ENCODE measurements at regions not wholly inside any gene's neighbourhood (a gene's known extent, or its start where the extent isn't known, plus 50 kb on each side); places are given as distances from the start of the nearest gene placed in this dataset.
"Not testable (repeated sequence)": the region's sequence is repeated elsewhere in the genome, so short reads cannot be mapped to it uniquely, and the experiment has no call there.

DNA sequence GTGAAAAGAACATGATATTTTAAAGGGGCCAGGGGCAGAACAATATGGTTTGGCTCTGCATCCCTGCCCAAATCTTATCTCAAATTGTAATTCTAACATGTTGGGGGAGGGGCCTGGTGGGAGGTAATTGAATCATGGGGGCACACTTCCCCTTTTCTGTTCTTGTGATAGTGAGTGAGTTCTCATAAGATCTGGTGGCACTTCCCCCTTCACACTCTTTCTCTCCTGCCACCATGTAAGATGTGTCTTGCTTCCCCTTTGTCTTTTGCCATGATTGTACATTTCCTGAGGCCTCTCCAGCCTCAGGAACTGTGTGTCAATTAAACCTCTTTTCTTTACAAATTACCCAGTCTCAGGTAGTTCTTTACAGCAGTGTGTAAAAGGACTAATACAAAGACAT is 177.1 kb upstream of the ZNF322 start:
- H3K9me1 ChIP-seq (ENCODE audit: control insufficient read depth, extremely low read depth, insufficient read depth, low read length); H3K4me1 ChIP-seq (ENCODE audit: control insufficient read depth, extremely low read depth, insufficient read depth, low read length); H3K27ac ChIP-seq (ENCODE audit: control insufficient read depth, insufficient read depth, low read length); FAIRE-seq; DNase-seq (ENCODE audit: low read depth, low spot score); H2AFZ ChIP-seq (ENCODE audit: control insufficient read depth, low read length); H4K20me1 ChIP-seq (ENCODE audit: control insufficient read depth, extremely low read depth, insufficient read depth, low read length); dilution Hi-C loops (cut with MboI; ENCODE audit: extremely low pct_ligation_motif_present, low sequenced_read_pairs); H3K79me2 ChIP-seq (ENCODE audit: control insufficient read depth, insufficient read depth, low read length); H3K9me3 ChIP-seq (ENCODE audit: control insufficient read depth, low read depth, low read length); H3K4me2 ChIP-seq (ENCODE audit: control insufficient read depth, extremely low read depth, insufficient read depth, low read depth, low read length); H3K9ac ChIP-seq (ENCODE audit: control insufficient read depth, extremely low read depth, insufficient read depth, low read length); H3K4me3 ChIP-seq (ENCODE audit: control insufficient read depth in 2 of 3, extremely low read depth in 1 of 3, insufficient read depth in 2 of 3, low read depth in 1 of 3, low read length in 3 of 3); H3K36me3 ChIP-seq (ENCODE audit: control insufficient read depth in 2 of 2, extremely low read depth in 1 of 2, insufficient read depth in 2 of 2, low read length in 2 of 2); H3K27me3 ChIP-seq (ENCODE audit: control insufficient read depth, extremely low read depth, insufficient read depth, low read length): not testable (repeated sequence)

- H3K4me2 ChIP-seq (ENCODE audit: control insufficient read depth, extremely low read depth, insufficient read depth, low read depth, low read length); H3K36me3 ChIP-seq (ENCODE audit: control insufficient read depth in 2 of 2, extremely low read depth in 1 of 2, insufficient read depth in 2 of 2, low read length in 2 of 2); H3K27ac ChIP-seq (ENCODE audit: control insufficient read depth, insufficient read depth, low read length); H3K4me1 ChIP-seq (ENCODE audit: control insufficient read depth, extremely low read depth, insufficient read depth, low read length); H3K9me1 ChIP-seq (ENCODE audit: control insufficient read depth, extremely low read depth, insufficient read depth, low read length); H3K79me2 ChIP-seq (ENCODE audit: control insufficient read depth, insufficient read depth, low read length); H3K27me3 ChIP-seq (ENCODE audit: control insufficient read depth, extremely low read depth, insufficient read depth, low read length); FAIRE-seq; DNase-seq (ENCODE audit: low read depth, low spot score); H3K9ac ChIP-seq (ENCODE audit: control insufficient read depth, extremely low read depth, insufficient read depth, low read length); dilution Hi-C loops (cut with MboI; ENCODE audit: extremely low pct_ligation_motif_present, low sequenced_read_pairs); H2AFZ ChIP-seq (ENCODE audit: control insufficient read depth, low read length); H3K9me3 ChIP-seq (ENCODE audit: control insufficient read depth, low read depth, low read length); H4K20me1 ChIP-seq (ENCODE audit: control insufficient read depth, extremely low read depth, insufficient read depth, low read length); H3K4me3 ChIP-seq (ENCODE audit: control insufficient read depth in 2 of 3, extremely low read depth in 1 of 3, insufficient read depth in 2 of 3, low read depth in 1 of 3, low read length in 3 of 3): not testable (repeated sequence)
Measured at GRCh38 chr6:26844823-26845222, 185.3 kb upstream of the ZNF322 start.

DNA sequence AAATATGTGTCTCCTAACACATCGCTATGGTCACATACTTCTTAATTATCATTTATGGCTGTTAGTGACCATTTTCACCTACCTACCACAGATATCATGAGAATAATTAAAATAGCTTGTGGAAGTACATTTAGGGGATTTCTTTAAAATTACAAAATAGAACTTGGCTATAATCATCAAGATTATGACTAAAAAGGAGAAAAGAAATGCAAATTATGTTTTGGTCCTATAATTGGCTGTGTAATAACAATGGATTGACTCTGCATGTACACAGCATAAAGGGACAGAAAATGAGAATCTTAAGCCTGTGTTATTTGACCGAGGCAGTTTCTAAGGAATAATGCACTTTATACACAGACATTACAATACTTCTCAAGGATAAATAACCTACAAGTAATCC is 197.7 kb upstream of the ZNF322 start:
- DNase-seq (ENCODE audit: low read depth, low spot score); H4K20me1 ChIP-seq (ENCODE audit: control insufficient read depth, extremely low read depth, insufficient read depth, low read length); H3K27ac ChIP-seq (ENCODE audit: control insufficient read depth, insufficient read depth, low read length); H3K9me1 ChIP-seq (ENCODE audit: control insufficient read depth, extremely low read depth, insufficient read depth, low read length); H3K9me3 ChIP-seq (ENCODE audit: control insufficient read depth, low read depth, low read length); H3K79me2 ChIP-seq (ENCODE audit: control insufficient read depth, insufficient read depth, low read length); FAIRE-seq; H3K4me1 ChIP-seq (ENCODE audit: control insufficient read depth, extremely low read depth, insufficient read depth, low read length); dilution Hi-C loops (cut with MboI; ENCODE audit: extremely low pct_ligation_motif_present, low sequenced_read_pairs); H3K4me2 ChIP-seq (ENCODE audit: control insufficient read depth, extremely low read depth, insufficient read depth, low read depth, low read length); H3K36me3 ChIP-seq (ENCODE audit: control insufficient read depth in 2 of 2, extremely low read depth in 1 of 2, insufficient read depth in 2 of 2, low read length in 2 of 2); H3K9ac ChIP-seq (ENCODE audit: control insufficient read depth, extremely low read depth, insufficient read depth, low read length); H3K4me3 ChIP-seq (ENCODE audit: control insufficient read depth in 2 of 3, extremely low read depth in 1 of 3, insufficient read depth in 2 of 3, low read depth in 1 of 3, low read length in 3 of 3); H2AFZ ChIP-seq (ENCODE audit: control insufficient read depth, low read length); H3K27me3 ChIP-seq (ENCODE audit: control insufficient read depth, extremely low read depth, insufficient read depth, low read length): not testable (repeated sequence)

DNA sequence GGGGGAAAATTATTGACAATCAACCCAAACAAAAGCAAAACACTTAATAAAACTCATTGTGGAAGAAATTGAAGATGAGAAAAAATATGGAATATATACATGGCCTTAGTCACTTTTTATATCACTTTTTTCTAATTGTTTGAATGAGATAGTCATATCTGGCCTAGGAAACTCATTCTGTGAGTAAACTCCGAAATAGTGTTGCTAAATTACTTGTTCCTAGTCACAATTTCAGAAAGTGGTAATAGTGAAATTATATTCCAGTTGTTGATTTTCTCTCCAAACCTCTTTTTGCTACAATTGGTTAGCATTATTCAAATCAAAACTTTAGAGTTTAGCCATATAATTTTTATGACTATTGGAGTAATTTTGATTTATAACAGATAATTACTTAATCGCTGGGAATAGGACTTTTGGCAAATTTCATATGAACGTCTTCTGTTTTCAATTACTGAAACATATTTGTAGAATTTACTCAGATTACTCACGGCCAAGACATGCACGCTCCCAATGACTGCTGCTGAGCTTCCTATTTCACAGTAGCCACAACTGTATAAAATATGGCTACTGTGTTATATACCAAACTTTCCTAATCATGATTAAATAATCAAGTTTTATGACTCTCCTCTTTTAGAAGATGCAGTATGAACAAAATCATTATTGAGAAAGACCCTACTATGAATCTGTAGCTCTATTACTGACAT is 199.7 kb upstream of the ZNF322 start:
- FAIRE-seq; dilution Hi-C loops (cut with MboI; ENCODE audit: extremely low pct_ligation_motif_present, low sequenced_read_pairs): not testable (repeated sequence)

DNA sequence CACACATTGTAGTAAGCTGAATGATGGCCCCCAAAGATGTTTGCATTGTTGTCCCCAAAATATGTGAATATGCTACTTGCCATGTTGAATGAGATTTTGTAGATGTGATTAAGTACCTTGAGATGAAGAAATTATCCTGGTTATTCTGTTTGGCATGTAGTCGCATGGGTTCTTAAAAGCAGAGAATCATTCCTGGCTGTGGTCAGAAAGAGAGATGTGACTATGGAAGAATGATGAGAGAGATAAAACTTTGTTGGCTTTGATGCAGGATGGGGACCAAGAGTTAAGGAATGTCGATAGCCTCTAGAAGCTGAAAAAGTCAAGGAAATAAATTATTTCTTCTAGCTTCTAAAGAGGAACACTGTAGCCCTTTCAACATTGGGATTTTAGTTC is 200.2 kb upstream of the ZNF322 start:
- FAIRE-seq; H3K4me2 ChIP-seq (ENCODE audit: control insufficient read depth, extremely low read depth, insufficient read depth, low read depth, low read length); DNase-seq (ENCODE audit: low read depth, low spot score); H3K9me1 ChIP-seq (ENCODE audit: control insufficient read depth, extremely low read depth, insufficient read depth, low read length); H3K27me3 ChIP-seq (ENCODE audit: control insufficient read depth, extremely low read depth, insufficient read depth, low read length); H3K4me3 ChIP-seq (ENCODE audit: control insufficient read depth in 2 of 3, extremely low read depth in 1 of 3, insufficient read depth in 2 of 3, low read depth in 1 of 3, low read length in 3 of 3); H3K36me3 ChIP-seq (ENCODE audit: control insufficient read depth in 2 of 2, extremely low read depth in 1 of 2, insufficient read depth in 2 of 2, low read length in 2 of 2); H3K4me1 ChIP-seq (ENCODE audit: control insufficient read depth, extremely low read depth, insufficient read depth, low read length); H3K9me3 ChIP-seq (ENCODE audit: control insufficient read depth, low read depth, low read length); H3K27ac ChIP-seq (ENCODE audit: control insufficient read depth, insufficient read depth, low read length); H3K9ac ChIP-seq (ENCODE audit: control insufficient read depth, extremely low read depth, insufficient read depth, low read length); H3K79me2 ChIP-seq (ENCODE audit: control insufficient read depth, insufficient read depth, low read length); H2AFZ ChIP-seq (ENCODE audit: control insufficient read depth, low read length); H4K20me1 ChIP-seq (ENCODE audit: control insufficient read depth, extremely low read depth, insufficient read depth, low read length); dilution Hi-C loops (cut with MboI; ENCODE audit: extremely low pct_ligation_motif_present, low sequenced_read_pairs): not testable (repeated sequence)

More for the DNA sequence above, 199.7 kb upstream of the ZNF322 start:
- not testable (repeated sequence) for H3K27ac ChIP-seq (ENCODE audit: control insufficient read depth, insufficient read depth, low read length); H3K36me3 ChIP-seq (ENCODE audit: control insufficient read depth in 2 of 2, extremely low read depth in 1 of 2, insufficient read depth in 2 of 2, low read length in 2 of 2); H3K79me2 ChIP-seq (ENCODE audit: control insufficient read depth, insufficient read depth, low read length); DNase-seq (ENCODE audit: low read depth, low spot score); H4K20me1 ChIP-seq (ENCODE audit: control insufficient read depth, extremely low read depth, insufficient read depth, low read length); H3K27me3 ChIP-seq (ENCODE audit: control insufficient read depth, extremely low read depth, insufficient read depth, low read length); H3K4me1 ChIP-seq (ENCODE audit: control insufficient read depth, extremely low read depth, insufficient read depth, low read length); H3K9me1 ChIP-seq (ENCODE audit: control insufficient read depth, extremely low read depth, insufficient read depth, low read length); H3K4me2 ChIP-seq (ENCODE audit: control insufficient read depth, extremely low read depth, insufficient read depth, low read depth, low read length); H3K9me3 ChIP-seq (ENCODE audit: control insufficient read depth, low read depth, low read length); H3K9ac ChIP-seq (ENCODE audit: control insufficient read depth, extremely low read depth, insufficient read depth, low read length); H3K4me3 ChIP-seq (ENCODE audit: control insufficient read depth in 2 of 3, extremely low read depth in 1 of 3, insufficient read depth in 2 of 3, low read depth in 1 of 3, low read length in 3 of 3); H2AFZ ChIP-seq (ENCODE audit: control insufficient read depth, low read length)
